Gastroesophageal sphincter (tissue), 3 donors: ENCODE measurements at regions not wholly inside any gene's neighbourhood (a gene's known extent, or its start where the extent isn't known, plus 50 kb on each side); places are given as distances from the start of the nearest gene placed in this dataset.

Source experiments
- CTCF ChIP-seq, 4 experiments: fragments of 200-600 bp in 2 of 4; fragments of 450-650 bp in 2 of 4; sonication (generic) in 1 of 4; IDR thresholded peaks; one replicate each; pipeline ENCODE4 v1.5.1; 2017 to 2019; ENCODE audit warnings: antibody characterized with exemption in 4 of 4, mild to moderate bottlenecking in 2 of 4, moderate library complexity in 2 of 4
- POLR2A ChIP-seq, 2 donors: fragments of 450-650 bp; IDR thresholded peaks; one replicate each; pipeline ENCODE4 v1.6.1; 2017; ENCODE audit warnings: antibody characterized with exemption in 2 of 2, mild to moderate bottlenecking in 2 of 2, moderate library complexity in 1 of 2

GRCh38 chr6:148217051-148217450, 125.6 kb upstream of the SASH1 start:
- no peak for TF ChIP-seq CTCF (IDR thresholded peaks at IDR 0.05)
- TF ChIP-seq POLR2A (IDR thresholded peaks at IDR 0.05) = no peak
